GM12875 (cell line): ENCODE measurements at regions not wholly inside any gene's neighbourhood (a gene's known extent, or its start where the extent isn't known, plus 50 kb on each side); places are given as distances from the start of the nearest gene placed in this dataset.

Experiments
- H3K4me3 ChIP-seq: one replicate; pipeline ENCODE4 v1.5.1; 2011; ENCODE audit warnings: low read depth, low read length, control low read depth
- TF ChIP-seq, protein P1 (sequence below): IDR thresholded peaks from 2 replicates; pipeline ENCODE4 v1.5.1; 2011; ENCODE audit warnings: low read depth, mild to moderate bottlenecking, control low read depth, inconsistent platforms, low read length, moderate library complexity, borderline replicate concordance; ENCODE audit not compliant: insufficient read depth

DNA sequence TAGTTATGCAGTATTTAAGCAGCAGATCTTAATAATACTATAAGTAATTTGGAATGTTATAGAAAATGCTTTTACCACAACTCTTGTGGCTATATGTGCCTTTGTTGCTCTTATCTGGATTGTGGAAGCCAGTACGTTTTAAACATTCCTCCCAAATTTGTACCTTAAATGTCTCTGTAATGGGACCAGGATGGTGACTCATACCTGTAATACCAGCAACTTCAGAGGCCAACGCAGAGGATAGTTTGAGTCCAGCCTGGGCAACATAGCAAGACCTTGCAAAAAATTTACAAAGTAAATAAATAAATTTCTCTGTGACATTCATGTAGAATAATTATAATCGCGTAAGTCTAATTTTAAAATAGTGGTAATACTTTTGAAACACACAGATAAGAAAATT, 283.1 kb downstream of the POM121L12 start:
- TF ChIP-seq, protein P1, sequence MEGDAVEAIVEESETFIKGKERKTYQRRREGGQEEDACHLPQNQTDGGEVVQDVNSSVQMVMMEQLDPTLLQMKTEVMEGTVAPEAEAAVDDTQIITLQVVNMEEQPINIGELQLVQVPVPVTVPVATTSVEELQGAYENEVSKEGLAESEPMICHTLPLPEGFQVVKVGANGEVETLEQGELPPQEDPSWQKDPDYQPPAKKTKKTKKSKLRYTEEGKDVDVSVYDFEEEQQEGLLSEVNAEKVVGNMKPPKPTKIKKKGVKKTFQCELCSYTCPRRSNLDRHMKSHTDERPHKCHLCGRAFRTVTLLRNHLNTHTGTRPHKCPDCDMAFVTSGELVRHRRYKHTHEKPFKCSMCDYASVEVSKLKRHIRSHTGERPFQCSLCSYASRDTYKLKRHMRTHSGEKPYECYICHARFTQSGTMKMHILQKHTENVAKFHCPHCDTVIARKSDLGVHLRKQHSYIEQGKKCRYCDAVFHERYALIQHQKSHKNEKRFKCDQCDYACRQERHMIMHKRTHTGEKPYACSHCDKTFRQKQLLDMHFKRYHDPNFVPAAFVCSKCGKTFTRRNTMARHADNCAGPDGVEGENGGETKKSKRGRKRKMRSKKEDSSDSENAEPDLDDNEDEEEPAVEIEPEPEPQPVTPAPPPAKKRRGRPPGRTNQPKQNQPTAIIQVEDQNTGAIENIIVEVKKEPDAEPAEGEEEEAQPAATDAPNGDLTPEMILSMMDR, result no peak
- no peak overlapping the region for H3K4me3 ChIP-seq

DNA sequence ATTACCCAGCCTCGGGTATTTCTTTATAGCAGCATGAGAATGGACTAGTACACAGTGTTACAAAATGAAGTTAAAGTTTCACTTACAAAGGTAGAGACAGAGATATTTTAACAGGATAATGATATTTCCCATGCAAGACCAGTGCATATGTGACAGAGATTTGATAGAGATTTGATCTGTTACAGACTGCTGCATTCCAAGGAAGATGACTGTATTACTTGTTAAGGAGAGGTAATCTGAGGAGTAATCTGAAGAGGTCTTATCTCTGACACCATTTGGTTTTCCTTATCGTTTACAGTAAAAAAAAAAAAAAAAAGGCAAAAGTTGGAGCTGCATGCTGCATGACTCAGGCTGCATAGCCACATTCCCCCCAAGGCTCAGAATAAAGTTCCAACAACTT, 289.6 kb downstream of the POM121L12 start:
- TF ChIP-seq, protein P1, result no peak
- H3K4me3 ChIP-seq, result no peak overlapping the region

DNA sequence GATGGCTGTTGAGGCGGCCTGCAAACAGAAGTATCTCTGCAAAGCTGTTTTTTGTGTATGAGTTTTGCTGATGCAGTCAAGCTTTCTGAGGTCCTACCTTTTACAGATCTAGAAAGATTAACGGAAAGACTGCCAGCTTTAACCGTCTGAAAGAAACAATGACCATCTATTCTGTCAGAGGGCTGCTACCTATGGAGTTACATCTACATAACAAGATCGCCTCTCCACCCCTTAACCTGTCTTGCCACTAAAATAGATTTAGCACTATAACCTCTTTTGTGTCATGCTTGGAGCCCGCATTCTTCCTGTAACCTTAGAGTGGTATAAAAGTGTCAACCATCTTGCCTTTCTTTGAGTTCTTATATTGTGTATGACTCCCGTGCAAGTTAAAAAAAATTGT, 291.2 kb downstream of the POM121L12 start:
- TF ChIP-seq, protein P1, result no peak
- H3K4me3 ChIP-seq, result no peak overlapping the region

DNA sequence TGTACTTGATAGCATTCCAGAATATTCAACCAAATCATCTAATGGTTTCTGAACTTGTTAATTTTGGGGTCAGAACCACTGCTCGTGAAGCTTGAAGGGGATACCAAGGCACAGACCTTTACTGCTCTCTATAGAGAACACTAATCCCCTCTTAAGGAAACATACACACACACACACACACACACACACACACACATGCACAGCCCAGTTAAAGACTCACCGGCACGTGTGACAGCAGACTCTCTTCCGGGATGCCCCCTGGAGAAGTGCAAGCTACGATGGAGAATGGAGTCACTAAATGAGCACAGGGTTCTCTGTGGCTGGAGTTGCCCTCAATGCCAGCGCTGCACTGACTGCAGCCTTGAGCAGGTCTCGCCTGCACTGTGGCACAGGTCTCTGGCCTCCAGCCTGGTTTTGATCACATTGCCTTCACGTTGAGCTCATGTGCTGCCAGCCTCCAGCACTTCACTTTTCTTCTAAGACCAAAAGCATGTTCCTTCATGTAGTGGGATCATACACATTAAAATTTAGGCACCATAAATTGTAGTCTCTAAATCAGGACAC, 300.8 kb downstream of the POM121L12 start:
- TF ChIP-seq, protein P1, result no peak
- H3K4me3 ChIP-seq, result no peak overlapping the region

DNA sequence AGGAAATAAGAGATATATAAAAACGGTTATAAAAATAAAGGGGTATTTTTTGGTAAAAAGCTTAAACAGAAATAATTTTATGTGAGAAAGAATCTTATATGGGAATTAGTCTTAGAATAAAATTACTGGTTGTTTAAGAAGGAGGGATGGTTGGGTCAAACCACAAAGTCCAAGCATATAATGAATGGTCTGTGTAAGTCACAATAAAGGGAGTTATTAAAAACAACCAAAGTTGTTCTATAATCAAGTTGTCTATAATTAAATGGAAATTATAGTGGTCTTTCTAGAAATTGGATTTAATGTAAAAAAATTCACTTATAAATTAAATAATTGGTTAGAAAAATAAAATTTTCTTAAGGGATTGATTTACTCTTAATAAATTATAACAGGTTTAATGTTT, 304.8 kb downstream of the POM121L12 start:
- TF ChIP-seq, protein P1, result no peak
- H3K4me3 ChIP-seq, result no peak overlapping the region

DNA sequence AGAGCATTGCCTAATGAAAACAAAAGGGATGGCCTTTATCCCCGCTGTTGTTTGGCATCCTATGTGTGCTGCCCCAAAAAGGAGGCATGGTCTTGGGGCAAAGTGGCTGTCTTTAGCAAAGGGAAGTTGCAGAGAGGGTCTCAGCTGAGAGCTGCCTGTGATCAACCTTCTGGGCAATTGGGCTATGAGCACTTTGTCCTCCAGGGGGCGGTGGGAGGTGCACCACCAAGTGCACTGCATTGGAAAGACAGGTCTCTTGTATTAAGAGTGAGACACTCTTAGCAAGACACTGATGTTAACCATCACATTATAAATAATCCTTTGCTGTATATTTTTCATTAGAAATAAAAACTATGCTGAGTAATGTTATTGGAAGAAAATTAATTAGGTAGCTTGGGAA, 314.8 kb downstream of the POM121L12 start:
- TF ChIP-seq, protein P1, result peak; percentile 47; the same call in 1 of the 2 replicates

DNA sequence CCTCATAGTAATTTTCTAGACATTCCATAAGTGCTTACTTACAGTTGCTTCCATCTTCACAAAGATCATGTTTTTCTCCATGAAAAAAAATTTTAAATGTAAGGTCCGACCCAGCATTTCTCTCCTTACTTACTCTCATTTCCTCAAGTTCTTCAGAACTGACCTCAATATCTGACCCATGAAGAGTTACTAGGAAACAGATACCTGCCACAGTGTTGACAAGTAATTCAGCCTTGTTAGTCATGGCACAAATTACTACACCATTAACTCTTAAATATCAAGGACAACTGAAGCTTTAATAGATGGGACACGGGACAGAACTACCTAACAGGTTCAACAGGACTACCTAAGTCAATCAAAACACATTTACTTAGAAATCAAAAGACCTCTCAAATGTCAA, 316.2 kb downstream of the POM121L12 start:
- TF ChIP-seq, protein P1, result no peak
- no peak overlapping the region for H3K4me3 ChIP-seq

More for the DNA sequence above, 314.8 kb downstream of the POM121L12 start:
- H3K4me3 ChIP-seq, result no peak overlapping the region
